HCT116 (cell line): ENCODE measurements at regions not wholly inside any gene's neighbourhood (a gene's known extent, or its start where the extent isn't known, plus 50 kb on each side); places are given as distances from the start of the nearest gene placed in this dataset.

Source experiments
- ATAC-seq: fragments of 200-7000 bp; cut with Tn5 transposase; 2 replicates; pipeline ENCODE4 v1.9.1; 2020; ENCODE audit warnings: mild to moderate bottlenecking, moderate library complexity
- BruUV-seq: library from RNA; stranded (reverse); fragments of 400-500 nt; replicated peaks from 2 replicates; lab custom pipeline; 2021; lab: Mats Ljungman, UMichigan
- CTCF ChIA-PET: fragments of 300-600 bp; sonication (Branson Sonifier 250); formaldehyde crosslinking; loops from one replicate; lab custom pipeline; 2021; ENCODE audit warnings: antibody characterized with exemption; lab: Charles Lee
- POLR2A ChIA-PET: fragments of 300-600, 350-600 bp; sonication (Branson Sonifier 250); formaldehyde crosslinking; loops from one replicate; lab custom pipeline; 2021; ENCODE audit warnings: antibody characterized with exemption; lab: Charles Lee
- RAD21 ChIA-PET, 2 experiments: fragments of 300-600 bp; sonication (Branson Sonifier 250); formaldehyde crosslinking; loops; one replicate each; lab custom pipeline; 2023; ENCODE audit warnings: low total read pairs in 2 of 2; ENCODE audit not compliant: uncharacterized antibody in 2 of 2, unreplicated experiment in 2 of 2, low non-redundant PET in 1 of 2; lab: Charles Lee
- DNase-seq: peaks from one replicate; pipeline ENCODE4 v3.0.0-alpha.2; 2010; ENCODE audit warnings: low read depth, low spot score
- H2AFZ ChIP-seq: fragments of 200-600 bp; shearing (Covaris generic), sonication (generic); 2 replicates; pipeline ENCODE4 v1.6.1; 2017; ENCODE audit warnings: low read depth, mixed run types, mixed read lengths, antibody characterized with exemption, low read length; ENCODE audit not compliant: poor library complexity, severe bottlenecking
- H3K27ac ChIP-seq: 2 replicates; pipeline ENCODE4 v1.5.1; 2012; ENCODE audit warnings: low read depth, low read length
- H3K27me3 ChIP-seq: fragments of 200-600 bp; sonication (generic); 2 replicates; pipeline ENCODE4 v1.6.1; 2016; ENCODE audit warnings: mixed run types, low read length, mixed read lengths; ENCODE audit not compliant: insufficient read depth
- H3K36me3 ChIP-seq, 2 experiments: fragments of 200-500 bp in 1 of 2; fragments of 200-600 bp in 1 of 2; sonication (Bioruptor generic) in 1 of 2; sonication (generic) in 1 of 2; 2 replicates each; pipeline versions ENCODE4 v1.5.1 to v1.6.1; 2014 to 2016; ENCODE audit warnings: low read length in 2 of 2, inconsistent platforms in 1 of 2, mixed read lengths in 1 of 2, mixed run types in 1 of 2; ENCODE audit not compliant: insufficient read depth in 2 of 2, control insufficient read depth in 1 of 2
- H3K4me1 ChIP-seq, 2 experiments: fragments of 200-600 bp in 1 of 2; sonication (generic) in 1 of 2; 2 replicates each; pipeline versions ENCODE4 v1.5.1 to v1.6.1; 2012 to 2017; ENCODE audit warnings: low read length in 2 of 2, inconsistent platforms in 1 of 2, mild to moderate bottlenecking in 1 of 2, mixed read lengths in 1 of 2, mixed run types in 1 of 2, moderate library complexity in 1 of 2; ENCODE audit not compliant: insufficient read depth in 2 of 2, control insufficient read depth in 1 of 2
- H3K4me2 ChIP-seq: fragments of 200-600 bp; sonication (generic); 2 replicates; pipeline ENCODE4 v1.6.1; 2017; ENCODE audit warnings: mixed run types, low read length, mixed read lengths
- H3K4me3 ChIP-seq, 2 experiments: fragments of 200-600 bp in 1 of 2; sonication (generic) in 1 of 2; replicated peaks in 1 of 2; 2 replicates each; pipeline ENCODE4 v1.5.1; 2011 to 2016; ENCODE audit warnings: low read length in 2 of 2, control low read depth in 1 of 2, low read depth in 1 of 2, mild to moderate bottlenecking in 1 of 2, mixed read lengths in 1 of 2, mixed run types in 1 of 2
- H3K79me2 ChIP-seq: fragments of 200-600 bp; sonication (generic); 2 replicates; pipeline ENCODE4 v1.6.1; 2017; ENCODE audit warnings: mild to moderate bottlenecking, mixed run types, low read length, moderate library complexity, mixed read lengths; ENCODE audit not compliant: insufficient read depth
- H3K9ac ChIP-seq: fragments of 200-600 bp; sonication (generic); 2 replicates; pipeline ENCODE4 v1.6.1; 2016; ENCODE audit warnings: low read length, mixed read lengths
- H3K9me2 ChIP-seq: fragments of 200-600 bp; sonication (generic), shearing (Covaris generic); 2 replicates; pipeline ENCODE4 v1.6.1; 2017; ENCODE audit warnings: mixed run types, mild to moderate bottlenecking, moderate library complexity; ENCODE audit not compliant: insufficient read depth
- H3K9me3 ChIP-seq, 2 experiments: fragments of 200-500 bp in 1 of 2; fragments of 200-600 bp in 1 of 2; sonication (Bioruptor generic) in 1 of 2; sonication (generic) in 1 of 2; 2 replicates each; pipeline ENCODE4 v1.6.1; 2014 to 2017; ENCODE audit warnings: low read length in 2 of 2, mixed read lengths in 2 of 2, inconsistent platforms in 1 of 2, low read depth in 1 of 2, mild to moderate bottlenecking in 1 of 2, mixed run types in 1 of 2, moderate library complexity in 1 of 2; ENCODE audit not compliant: control insufficient read depth in 1 of 2, insufficient read depth in 1 of 2
- H4K20me1 ChIP-seq: fragments of 200-600 bp; sonication (generic), shearing (Covaris generic); 2 replicates; pipeline ENCODE4 v1.6.1; 2017; ENCODE audit warnings: mixed run types, mild to moderate bottlenecking, moderate library complexity; ENCODE audit not compliant: insufficient read depth
- ATF3 ChIP-seq: IDR thresholded peaks from 2 replicates; pipeline ENCODE4 v1.6.1; 2012
- CEBPB ChIP-seq: IDR thresholded peaks from 2 replicates; pipeline ENCODE4 v1.6.1; 2012; ENCODE audit warnings: low read depth
- CTCF ChIP-seq, 3 experiments: fragments of 200-600 bp in 1 of 3; sonication (generic) in 1 of 3; IDR thresholded peaks in 2 of 3; conservative IDR thresholded peaks in 1 of 3; 2 replicates each; pipeline ENCODE4 v1.5.1; 2012 to 2017; ENCODE audit warnings: low read depth in 2 of 3, low read length in 2 of 3, antibody characterized with exemption in 1 of 3, borderline replicate concordance in 1 of 3, control low read depth in 1 of 3, mild to moderate bottlenecking in 1 of 3, mixed read lengths in 1 of 3, mixed run types in 1 of 3, moderate library complexity in 1 of 3; ENCODE audit not compliant: insufficient read depth in 1 of 3
- EGR1 ChIP-seq: IDR thresholded peaks from 2 replicates; pipeline ENCODE4 v1.6.1; 2012; ENCODE audit warnings: low read depth
- ELF1 ChIP-seq: IDR thresholded peaks from 2 replicates; pipeline ENCODE4 v1.6.1; 2012; ENCODE audit warnings: low read depth, borderline replicate concordance
- EZH2 ChIP-seq: fragments of 200-600 bp; sonication (generic); IDR thresholded peaks from 2 replicates; pipeline ENCODE4 v1.6.1; 2017; ENCODE audit warnings: antibody characterized with exemption, mixed run types
- EZH2phosphoT487 ChIP-seq: fragments of 200-600 bp; IDR thresholded peaks from 2 replicates; pipeline ENCODE4 v1.6.1; 2018; ENCODE audit warnings: antibody characterized with exemption, borderline replicate concordance
- JUND ChIP-seq: IDR thresholded peaks from 2 replicates; pipeline ENCODE4 v1.6.1; 2012
- POLR2A ChIP-seq: IDR thresholded peaks from 2 replicates; pipeline ENCODE4 v1.7.0; 2011; ENCODE audit warnings: borderline replicate concordance; ENCODE audit not compliant: insufficient read depth, insufficient read length; ENCODE audit errors: extremely low read depth
- SP1 ChIP-seq: IDR thresholded peaks from 2 replicates; pipeline ENCODE4 v1.6.1; 2012; ENCODE audit warnings: low read depth
- YY1 ChIP-seq: IDR thresholded peaks from 2 replicates; pipeline ENCODE4 v1.6.1; 2011; ENCODE audit warnings: low read length, low read depth, moderate library complexity, mild to moderate bottlenecking; ENCODE audit not compliant: insufficient replicate concordance; ENCODE audit errors: extremely low read depth
- ZNF274 ChIP-seq: fragments of 200-500 bp; sonication (Bioruptor generic); IDR thresholded peaks from 2 replicates; pipeline ENCODE4 v1.6.1; 2014; ENCODE audit warnings: mild to moderate bottlenecking, low read depth, low read length, inconsistent platforms
- intact Hi-C: fragments of 100-400 bp; cut with micrococcal nuclease; formaldehyde crosslinking; loops from 2 replicates; pipeline ENCODE4 v1.10.0; 2022

GRCh38 chr2:56801770-56802169, 618.0 kb downstream of the CCDC85A start:
- Histone ChIP-seq H3K27ac (no peak overlapping the region), H3K27me3 (no peaks in the 10 kb centered on the region), H3K79me2 (no peaks in the 10 kb centered on the region), H3K9me3 (no peaks in the 10 kb centered on the region), H3K36me3 (no peaks in the 10 kb centered on the region), H3K4me3 (no peak overlapping the region), H3K4me2 (no peak overlapping the region), H3K9me2 (no peaks in the 10 kb centered on the region), H3K4me1 (no peaks in the 10 kb centered on the region), H2AFZ (no peak overlapping the region), H3K9ac (no peak overlapping the region), H4K20me1 (no peaks in the 10 kb centered on the region)
- ChIA-PET CTCF (no interaction called here), RAD21 (no interaction called here), POLR2A (no interaction called here)
- DNase-seq, result no peak
- no TSS peak for BruUV-seq
- ATAC-seq, result no peak
- intact Hi-C loops, result no loop called here
- TF ChIP-seq CTCF (IDR thresholded peaks at IDR 0.05 in 2 of 3, conservative IDR thresholded peaks at IDR 0.05 in 1 of 3; ENCODE audit: borderline replicate concordance in 1 of 3, insufficient read depth in 1 of 3, low read depth in 2 of 3, low read length in 2 of 3), result no peak

DNA sequence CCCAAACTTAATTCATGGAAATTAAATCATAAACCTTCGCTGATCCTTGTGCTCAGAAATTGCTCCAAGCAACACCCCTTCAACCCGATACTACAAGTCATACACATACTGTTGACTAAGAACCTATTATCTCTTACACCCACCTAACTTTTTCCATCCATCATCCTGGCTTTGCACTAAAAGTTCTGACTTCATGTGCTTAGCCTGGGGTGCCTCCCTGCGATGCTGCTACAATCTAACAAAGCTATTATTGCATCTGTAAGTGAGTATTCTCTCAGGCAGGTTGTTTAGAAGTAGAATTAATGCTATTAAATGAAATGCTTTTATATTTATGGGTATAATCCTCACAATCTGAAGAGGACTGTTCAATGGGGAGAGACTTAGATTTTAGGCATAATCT, 619.8 kb downstream of the CCDC85A start:
- ChIA-PET CTCF (no interaction called here), POLR2A (no interaction called here)

More for the DNA sequence above, 619.8 kb downstream of the CCDC85A start:
- Histone ChIP-seq H3K36me3 (no peaks in the 10 kb centered on the region), H3K9me3 (no peaks in the 10 kb centered on the region), H3K79me2 (no peaks in the 10 kb centered on the region), H4K20me1 (no peaks in the 10 kb centered on the region), H3K4me3 (no peak overlapping the region), H3K9ac (no peak overlapping the region), H3K27me3 (no peaks in the 10 kb centered on the region), H2AFZ (no peak overlapping the region), H3K9me2 (no peaks in the 10 kb centered on the region), H3K27ac (no peak overlapping the region), H3K4me2 (no peak overlapping the region), H3K4me1 (no peaks in the 10 kb centered on the region)
- RAD21 ChIA-PET, result no interaction called here
- no TSS peak for BruUV-seq
- intact Hi-C loops, result no loop called here
- no peak for ATAC-seq
- TF ChIP-seq SP1, result no peak
- TF ChIP-seq EGR1, result no peak
- TF ChIP-seq CTCF (IDR thresholded peaks at IDR 0.05 in 2 of 3, conservative IDR thresholded peaks at IDR 0.05 in 1 of 3; ENCODE audit: borderline replicate concordance in 1 of 3, insufficient read depth in 1 of 3, low read depth in 2 of 3, low read length in 2 of 3), result no peak
- TF ChIP-seq ZNF274, result no peak
- TF ChIP-seq EZH2, result no peak
- TF ChIP-seq JUND, result no peak
- TF ChIP-seq CEBPB, result no peak
- no peak for TF ChIP-seq ELF1
- TF ChIP-seq YY1, result no peak
- TF ChIP-seq POLR2A, result no peak
- TF ChIP-seq ATF3, result no peak
- no peak for TF ChIP-seq EZH2phosphoT487
- no peak for DNase-seq
